NCI-H1417 (cell line): ENCODE measurements at regions not wholly inside any gene's neighbourhood (a gene's known extent, or its start where the extent isn't known, plus 50 kb on each side); places are given as distances from the start of the nearest gene placed in this dataset.
"Not testable (repeated sequence)": the region's sequence is repeated elsewhere in the genome, so short reads cannot be mapped to it uniquely, and the experiment has no call there.

Experiments
- DNase-seq, 3 experiments: peaks; one replicate each; lab custom pipeline; 2025; lab: John Stamatoyannopoulos, UW

- no peak for DNase-seq
Observed at GRCh38 chr1:55781003-55781402, 565.8 kb upstream of the USP24 start.

GRCh38 chr1:55777545-55777944, 562.4 kb upstream of the USP24 start:
- DNase-seq, result no peak

GRCh38 chr1:55775007-55775406, 559.8 kb upstream of the USP24 start:
- DNase-seq, result no peak

GRCh38 chr1:55774446-55774845, 559.3 kb upstream of the USP24 start:
- DNase-seq, result no peak

GRCh38 chr1:55773211-55773940, 558.2 kb upstream of the USP24 start:
- DNase-seq, result no peak

- no peak for DNase-seq
Observed at GRCh38 chr1:55768327-55768952, 553.3 kb upstream of the USP24 start.

- no peak for DNase-seq
Observed at GRCh38 chr1:55767171-55767570, 552.0 kb upstream of the USP24 start.

GRCh38 chr1:55765505-55765904, 550.3 kb upstream of the USP24 start:
- DNase-seq, result not testable (repeated sequence)

- DNase-seq, result no peak
Observed at GRCh38 chr1:55751776-55752175, 536.6 kb upstream of the USP24 start.

- DNase-seq, result no peak
Observed at GRCh38 chr1:55750628-55750995, 535.4 kb upstream of the USP24 start.

- DNase-seq, result peak in 1 of 3 experiments; percentile 4
Observed at GRCh38 chr1:55749975-55750627, 534.9 kb upstream of the USP24 start.

GRCh38 chr1:55747408-55747841, 532.3 kb upstream of the USP24 start:
- no peak for DNase-seq

- no peak for DNase-seq
Observed at GRCh38 chr1:55746710-55747109, 531.5 kb upstream of the USP24 start.

- DNase-seq, result no peak
Observed at GRCh38 chr1:55741516-55741915, 526.4 kb upstream of the USP24 start.

- no peak for DNase-seq
Observed at GRCh38 chr1:55735106-55735505, 519.9 kb upstream of the USP24 start.

GRCh38 chr1:55726994-55727393, 511.8 kb upstream of the USP24 start:
- DNase-seq, result no peak

- no peak for DNase-seq
Observed at GRCh38 chr1:55725378-55725777, 510.2 kb upstream of the USP24 start.

GRCh38 chr1:55724551-55725325, 509.6 kb upstream of the USP24 start:
- no peak for DNase-seq

- DNase-seq, result no peak
Observed at GRCh38 chr1:55723001-55723400, 507.8 kb upstream of the USP24 start.

GRCh38 chr1:55720261-55720660, 505.1 kb upstream of the USP24 start:
- no peak for DNase-seq

GRCh38 chr1:55718758-55719671, 503.9 kb upstream of the USP24 start:
- no peak for DNase-seq
